SU-DHL-6 (cell line): ENCODE measurements at regions not wholly inside any gene's neighbourhood (a gene's known extent, or its start where the extent isn't known, plus 50 kb on each side); places are given as distances from the start of the nearest gene placed in this dataset.

ENCODE experiments used
- H2AFZ ChIP-seq: fragments of 200-600 bp; sonication (generic); 2 replicates; pipeline ENCODE4 v1.6.1; 2014; ENCODE audit warnings: low read depth, mild to moderate bottlenecking, moderate library complexity, mixed read lengths, antibody characterized with exemption, low read length; ENCODE audit not compliant: severe bottlenecking
- H3F3A ChIP-seq: fragments of 200-600 bp; shearing (Covaris generic); 2 replicates; pipeline ENCODE4 v1.6.0; 2016; ENCODE audit warnings: antibody characterized with exemption, mild to moderate bottlenecking; ENCODE audit not compliant: insufficient read depth
- H3K27ac ChIP-seq: fragments of 200-600 bp; sonication (generic); 2 replicates; pipeline ENCODE4 v1.5.1; 2016; ENCODE audit warnings: low read depth, mild to moderate bottlenecking, low read length, moderate library complexity, mixed read lengths
- H3K27me3 ChIP-seq: fragments of 200-600 bp; sonication (generic), shearing (Covaris generic); 2 replicates; pipeline ENCODE4 v1.6.0; 2014; ENCODE audit warnings: mild to moderate bottlenecking, low read length
- H3K36me3 ChIP-seq: fragments of 200-600 bp; sonication (generic); 2 replicates; pipeline ENCODE4 v1.6.1; 2014; ENCODE audit warnings: mild to moderate bottlenecking, low read length, mixed read lengths
- H3K4me2 ChIP-seq: fragments of 300-600, 200-600 bp; shearing (Covaris generic), sonication (generic); 2 replicates; pipeline ENCODE4 v1.6.0; 2014; ENCODE audit warnings: low read length, low read depth, mild to moderate bottlenecking; ENCODE audit not compliant: poor library complexity, severe bottlenecking
- H3K4me3 ChIP-seq: fragments of 200-600 bp; sonication (generic); 2 replicates; pipeline ENCODE4 v1.5.1; 2014; ENCODE audit warnings: antibody characterized with exemption, low read length, mild to moderate bottlenecking, mixed read lengths; ENCODE audit not compliant: insufficient read depth, poor library complexity, severe bottlenecking
- H3K79me2 ChIP-seq: fragments of 200-600 bp; sonication (generic); 2 replicates; pipeline ENCODE4 v1.6.1; 2014; ENCODE audit warnings: mild to moderate bottlenecking, low read length, moderate library complexity; ENCODE audit not compliant: insufficient read depth
- H3K9ac ChIP-seq: fragments of 200-600 bp; sonication (generic); 2 replicates; pipeline ENCODE4 v1.7.0; 2014; ENCODE audit warnings: mild to moderate bottlenecking, low read length
- H3K9me2 ChIP-seq: fragments of 200-600 bp; sonication (generic); replicated peaks from 2 replicates; pipeline ENCODE4 v1.6.1; 2014; ENCODE audit warnings: low read length; ENCODE audit not compliant: insufficient read depth
- H3K9me3 ChIP-seq: fragments of 200-600 bp; sonication (generic); 2 replicates; pipeline ENCODE4 v1.6.1; 2014; ENCODE audit warnings: low read length, mixed read lengths; ENCODE audit not compliant: insufficient read depth
- H4K20me1 ChIP-seq: fragments of 200-600 bp; sonication (generic); 2 replicates; pipeline ENCODE4 v1.6.1; 2014; ENCODE audit warnings: low read depth, mild to moderate bottlenecking, antibody characterized with exemption, low read length, moderate library complexity, mixed read lengths
- EZH2phosphoT487 ChIP-seq: fragments of 200-600 bp; sonication (generic), shearing (Covaris generic); conservative IDR thresholded peaks from 2 replicates; pipeline ENCODE4 v1.6.1; 2018; ENCODE audit warnings: mild to moderate bottlenecking, antibody characterized with exemption, low read length, moderate library complexity, mixed read lengths
- TF ChIP-seq, protein P1 (sequence below): fragments of 200-600 bp; sonication (generic); IDR thresholded peaks from one replicate; pipeline ENCODE4 v1.5.1; 2017; ENCODE audit warnings: antibody characterized with exemption, mild to moderate bottlenecking, low read length, moderate library complexity; ENCODE audit not compliant: insufficient read depth, poor library complexity, severe bottlenecking

GRCh38 chr13:22821589-22821988 lies 359.2 kb upstream of the SGCG start:
- H4K20me1 ChIP-seq = no peaks in the 10 kb centered on the region

GRCh38 chr13:22825186-22825585 lies 355.6 kb upstream of the SGCG start:
- H2AFZ ChIP-seq = no peak overlapping the region
- no peaks in the 10 kb centered on the region for H3K36me3 ChIP-seq
- TF ChIP-seq, protein P1, sequence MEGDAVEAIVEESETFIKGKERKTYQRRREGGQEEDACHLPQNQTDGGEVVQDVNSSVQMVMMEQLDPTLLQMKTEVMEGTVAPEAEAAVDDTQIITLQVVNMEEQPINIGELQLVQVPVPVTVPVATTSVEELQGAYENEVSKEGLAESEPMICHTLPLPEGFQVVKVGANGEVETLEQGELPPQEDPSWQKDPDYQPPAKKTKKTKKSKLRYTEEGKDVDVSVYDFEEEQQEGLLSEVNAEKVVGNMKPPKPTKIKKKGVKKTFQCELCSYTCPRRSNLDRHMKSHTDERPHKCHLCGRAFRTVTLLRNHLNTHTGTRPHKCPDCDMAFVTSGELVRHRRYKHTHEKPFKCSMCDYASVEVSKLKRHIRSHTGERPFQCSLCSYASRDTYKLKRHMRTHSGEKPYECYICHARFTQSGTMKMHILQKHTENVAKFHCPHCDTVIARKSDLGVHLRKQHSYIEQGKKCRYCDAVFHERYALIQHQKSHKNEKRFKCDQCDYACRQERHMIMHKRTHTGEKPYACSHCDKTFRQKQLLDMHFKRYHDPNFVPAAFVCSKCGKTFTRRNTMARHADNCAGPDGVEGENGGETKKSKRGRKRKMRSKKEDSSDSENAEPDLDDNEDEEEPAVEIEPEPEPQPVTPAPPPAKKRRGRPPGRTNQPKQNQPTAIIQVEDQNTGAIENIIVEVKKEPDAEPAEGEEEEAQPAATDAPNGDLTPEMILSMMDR = no peak
- TF ChIP-seq EZH2phosphoT487 = no peak
- no peak overlapping the region for H3K4me3 ChIP-seq
- H3K27ac ChIP-seq = no peak overlapping the region
- no peaks in the 10 kb centered on the region for H3F3A ChIP-seq
- H3K4me2 ChIP-seq = no peak overlapping the region
- no peaks in the 10 kb centered on the region for H3K27me3 ChIP-seq
- no peaks in the 10 kb centered on the region for H4K20me1 ChIP-seq
- H3K9me3 ChIP-seq = no peaks in the 10 kb centered on the region
- H3K9ac ChIP-seq = no peak overlapping the region
- H3K79me2 ChIP-seq = no peaks in the 10 kb centered on the region
- H3K9me2 ChIP-seq = no peaks in the 10 kb centered on the region

More at GRCh38 chr13:22821589-22821988, 359.2 kb upstream of the SGCG start:
- no peak overlapping the region for H2AFZ ChIP-seq
- no peaks in the 10 kb centered on the region for H3K9me3 ChIP-seq
- no peaks in the 10 kb centered on the region for H3K36me3 ChIP-seq
- no peak overlapping the region for H3K4me2 ChIP-seq
- no peaks in the 10 kb centered on the region for H3K9me2 ChIP-seq
- no peaks in the 10 kb centered on the region for H3K79me2 ChIP-seq
- H3K27ac ChIP-seq = no peak overlapping the region
- no peaks in the 10 kb centered on the region for H3F3A ChIP-seq
- no peak overlapping the region for H3K9ac ChIP-seq
- TF ChIP-seq, protein P1 = no peak
- no peak for TF ChIP-seq EZH2phosphoT487
- no peaks in the 10 kb centered on the region for H3K27me3 ChIP-seq
- H3K4me3 ChIP-seq = no peak overlapping the region

DNA sequence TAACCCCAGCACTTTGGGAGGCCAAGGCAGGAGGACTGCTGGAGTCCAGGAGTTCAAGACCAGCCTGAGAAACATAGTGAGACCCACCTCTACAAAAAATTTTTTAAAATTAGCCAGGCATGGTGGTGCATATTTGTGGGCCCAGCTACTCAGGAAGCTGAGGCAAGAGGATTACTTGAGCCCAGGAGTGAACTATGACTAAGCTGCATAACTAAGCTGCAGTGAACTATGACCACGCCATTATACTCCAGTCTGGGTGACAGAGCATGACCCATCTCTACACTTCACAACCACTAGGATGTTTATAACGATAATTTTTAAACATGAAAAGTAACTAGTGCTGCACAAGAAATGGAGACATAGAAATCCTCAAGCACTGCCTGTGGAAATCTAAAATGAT lies 352.7 kb upstream of the SGCG start:
- Histone ChIP-seq H3K9me2 (no peaks in the 10 kb centered on the region), H3K27me3 (no peaks in the 10 kb centered on the region), H3K9me3 (no peaks in the 10 kb centered on the region), H3K9ac (no peak overlapping the region), H3K4me2 (no peak overlapping the region), H3K36me3 (no peaks in the 10 kb centered on the region), H3K27ac (no peak overlapping the region), H4K20me1 (no peaks in the 10 kb centered on the region), H2AFZ (no peak overlapping the region), H3K4me3 (no peak overlapping the region), H3K79me2 (no peaks in the 10 kb centered on the region), H3F3A (no peaks in the 10 kb centered on the region)
- TF ChIP-seq EZH2phosphoT487 = no peak
- TF ChIP-seq, protein P1 = no peak
